HepG2 (cell line): ENCODE measurements at regions not wholly inside any gene's neighbourhood (a gene's known extent, or its start where the extent isn't known, plus 50 kb on each side); places are given as distances from the start of the nearest gene placed in this dataset.

Source experiments
- ATF3 ChIP-seq: sonication (generic); formaldehyde crosslinking; IDR thresholded peaks from 2 replicates; pipeline ENCODE4 v1.4.0; 2020; ENCODE audit warnings: missing genetic modification reagents
- CREM ChIP-seq, 2 experiments: sonication (generic) in 1 of 2; formaldehyde crosslinking in 1 of 2; IDR thresholded peaks; 2 replicates each; pipeline versions ENCODE4 v1.4.0 to v1.6.1; 2016 to 2020; ENCODE audit warnings: antibody characterized with exemption in 1 of 2, mild to moderate bottlenecking in 1 of 2, missing genetic modification reagents in 1 of 2
- CTCF ChIP-seq: sonication (generic); formaldehyde crosslinking; IDR thresholded peaks from 2 replicates; pipeline ENCODE4 v1.5.0; 2020; ENCODE audit warnings: mild to moderate bottlenecking, missing genetic modification reagents, moderate library complexity
- HOXA7 ChIP-seq: sonication (generic); formaldehyde crosslinking; IDR thresholded peaks from 2 replicates; pipeline ENCODE4 v1.8.1; 2022; ENCODE audit warnings: mild to moderate bottlenecking, missing genetic modification reagents, moderate library complexity
- POLR2A ChIP-seq, 2 experiments: IDR thresholded peaks; 2 replicates each; pipeline ENCODE4 v1.6.1; 2011; ENCODE audit warnings: low read depth in 2 of 2, low read length in 2 of 2, mild to moderate bottlenecking in 1 of 2, moderate library complexity in 1 of 2; ENCODE audit not compliant: insufficient read depth in 1 of 2
- SRSF4 ChIP-seq: fragments of 200-400 bp; formaldehyde crosslinking; IDR thresholded peaks from one replicate; pipeline ENCODE4 v1.6.1; 2018; ENCODE audit warnings: mild to moderate bottlenecking, low read depth, low read length, moderate library complexity; ENCODE audit not compliant: poor library complexity, severe bottlenecking
- ZBTB7A ChIP-seq: sonication (generic); formaldehyde crosslinking; IDR thresholded peaks from 2 replicates; pipeline ENCODE4 v1.8.0; 2022; ENCODE audit warnings: mild to moderate bottlenecking, missing genetic modification reagents
- ZBTB8A ChIP-seq: sonication (generic); formaldehyde crosslinking; IDR thresholded peaks from 2 replicates; pipeline ENCODE4 v1.4.0; 2020; ENCODE audit warnings: mild to moderate bottlenecking, low read depth, missing genetic modification reagents, borderline replicate concordance

- TF ChIP-seq CTCF = no peak
- TF ChIP-seq ZBTB7A (CRISPR knock-in tag) = no peak
- TF ChIP-seq CREM (IDR thresholded peaks at IDR 0.05) = no peak
- TF ChIP-seq CREM (CRISPR knock-in tag; IDR thresholded peaks at IDR 0.05) = no peak
- no peak for TF ChIP-seq SRSF4
- no peak for TF ChIP-seq POLR2A (IDR thresholded peaks at IDR 0.05; ENCODE audit: insufficient read depth in 1 of 2, low read depth in 2 of 2, low read length in 2 of 2)
- no peak for TF ChIP-seq HOXA7
- TF ChIP-seq ATF3 (CRISPR knock-in tag) = no peak
- no peak for TF ChIP-seq ZBTB8A
These were observed 54.2 kb upstream of the STEAP1B start for GRCh38 chr7:22554184-22554583.
